ENCODE measurements at regions not wholly inside any gene's neighbourhood (a gene's known extent, or its start where the extent isn't known, plus 50 kb on each side); places are given as distances from the start of the nearest gene placed in this dataset.

DNA sequence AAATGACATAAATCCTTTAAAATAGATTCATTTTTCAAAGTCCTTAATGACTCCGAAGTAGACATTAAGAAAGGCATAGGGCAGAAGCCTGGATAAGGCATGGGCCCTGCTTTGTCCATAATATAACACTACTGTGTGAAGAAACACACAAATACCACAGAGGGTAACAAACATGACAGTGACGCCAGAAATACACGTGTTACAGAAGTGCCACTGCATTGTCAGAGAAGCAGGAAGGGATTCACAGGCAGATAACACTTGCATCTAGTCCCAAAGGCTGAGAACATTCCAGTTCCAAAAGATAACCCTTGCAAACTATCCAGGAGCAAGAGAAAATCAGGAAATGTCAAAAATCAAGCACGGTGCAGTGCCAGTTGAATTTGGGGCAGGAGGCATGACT is 633.2 kb downstream of the LIG4 start:
- no peaks in the 10 kb centered on the region for H3K23me2 ChIP-seq (ENCODE audit: insufficient read length, low read depth, low read length, poor library complexity, severe bottlenecking)
- H2AK5ac ChIP-seq (ENCODE audit: insufficient read length, low read length) = no peak overlapping the region
- H3K27ac ChIP-seq (ENCODE audit: insufficient read length, low read depth, low read length) = no peak overlapping the region
- H3T11ph ChIP-seq (ENCODE audit: low read length) = no peak overlapping the region
- TF ChIP-seq, protein P1, sequence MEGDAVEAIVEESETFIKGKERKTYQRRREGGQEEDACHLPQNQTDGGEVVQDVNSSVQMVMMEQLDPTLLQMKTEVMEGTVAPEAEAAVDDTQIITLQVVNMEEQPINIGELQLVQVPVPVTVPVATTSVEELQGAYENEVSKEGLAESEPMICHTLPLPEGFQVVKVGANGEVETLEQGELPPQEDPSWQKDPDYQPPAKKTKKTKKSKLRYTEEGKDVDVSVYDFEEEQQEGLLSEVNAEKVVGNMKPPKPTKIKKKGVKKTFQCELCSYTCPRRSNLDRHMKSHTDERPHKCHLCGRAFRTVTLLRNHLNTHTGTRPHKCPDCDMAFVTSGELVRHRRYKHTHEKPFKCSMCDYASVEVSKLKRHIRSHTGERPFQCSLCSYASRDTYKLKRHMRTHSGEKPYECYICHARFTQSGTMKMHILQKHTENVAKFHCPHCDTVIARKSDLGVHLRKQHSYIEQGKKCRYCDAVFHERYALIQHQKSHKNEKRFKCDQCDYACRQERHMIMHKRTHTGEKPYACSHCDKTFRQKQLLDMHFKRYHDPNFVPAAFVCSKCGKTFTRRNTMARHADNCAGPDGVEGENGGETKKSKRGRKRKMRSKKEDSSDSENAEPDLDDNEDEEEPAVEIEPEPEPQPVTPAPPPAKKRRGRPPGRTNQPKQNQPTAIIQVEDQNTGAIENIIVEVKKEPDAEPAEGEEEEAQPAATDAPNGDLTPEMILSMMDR (conservative IDR thresholded peaks at IDR 0.05) = no peak
- peaks cover 0 to 3% of the 10 kb centered on the region in 2 experiments; a peak in 4 of 5 replicates for H3K9me3 Mint-ChIP-seq
- no peak overlapping the region for H3K56ac ChIP-seq (ENCODE audit: insufficient read length, low read depth, low read length)
- peaks cover 16 to 17% of the 10 kb centered on the region in 2 experiments for H3K4me1 Mint-ChIP-seq
- no peak overlapping the region for H2BK5ac ChIP-seq (ENCODE audit: insufficient read length, low read length)
- WGBS (ENCODE audit: extremely low coverage, insufficient read length, low lambda C conversion rate) = no CpG with 5 or more reads among the region's 4 CpGs
- H3K9me3 ChIP-seq (ENCODE audit: control insufficient read depth, low read depth, low read length) = no peaks in the 10 kb centered on the region
- H3K27me3 Mint-ChIP-seq (ENCODE audit: low read depth) = peaks cover 96% of the 10 kb centered on the region
- H3K79me1 ChIP-seq (ENCODE audit: insufficient read depth, low read depth, low read length, poor library complexity, severe bottlenecking) = no peaks in the 10 kb centered on the region
- no peak overlapping the region for H2BK15ac ChIP-seq (ENCODE audit: low read depth, low read length)
- H3K23ac ChIP-seq (ENCODE audit: insufficient read length, low read depth, low read length) = no peak overlapping the region
- H3K27me3 ChIP-seq (ENCODE audit: insufficient read depth, low read length) = no peaks in the 10 kb centered on the region
- H3K4me3 Mint-ChIP-seq = no peak overlapping the region
- H3K18ac ChIP-seq (ENCODE audit: insufficient read length, low read depth, low read length) = no peak overlapping the region
- no peak overlapping the region for H4K5ac ChIP-seq (ENCODE audit: insufficient read length, low read depth, low read length)
- no peak overlapping the region for H2BK12ac ChIP-seq (ENCODE audit: insufficient read length, low read depth, low read length)
- no peaks in the 10 kb centered on the region for H3K79me2 ChIP-seq (ENCODE audit: insufficient read depth, low read length)
- H3K14ac ChIP-seq (ENCODE audit: insufficient read depth, low read length) = no peak overlapping the region
- no peak overlapping the region for H2BK120ac ChIP-seq (ENCODE audit: low read depth, low read length, poor library complexity, severe bottlenecking)
- no peak overlapping the region for H3K27ac Mint-ChIP-seq
- H4K8ac ChIP-seq (replicated peaks; ENCODE audit: insufficient read length, low read depth, low read length) = no peak overlapping the region
- no peak overlapping the region for H3K4ac ChIP-seq (ENCODE audit: low read depth, low read length)
- no peak overlapping the region for H4K91ac ChIP-seq (ENCODE audit: insufficient read length, low read depth, low read length)
- no peak overlapping the region for H2BK20ac ChIP-seq (ENCODE audit: low read depth, low read length, poor library complexity, severe bottlenecking)
- DNase-seq = no peak
- H3K36me3 Mint-ChIP-seq (ENCODE audit: insufficient read depth in 1 of 3, low read depth in 3 of 3) = peaks cover 3 to 5% (median 3%) of the 10 kb centered on the region in 3 experiments; a peak in 3 of 7 replicates
- no peak overlapping the region for H3K4me2 ChIP-seq (ENCODE audit: insufficient read depth, insufficient read length, low read length)
- peaks cover under 1% of the 10 kb centered on the region; the same call in 1 of the 2 replicates for H3K4me1 ChIP-seq (ENCODE audit: insufficient read depth, low read length)
- no peak overlapping the region for H2AFZ ChIP-seq (ENCODE audit: low read length)
- no peaks in the 10 kb centered on the region for H4K20me1 ChIP-seq (ENCODE audit: control insufficient read depth, insufficient read depth, insufficient read length)
- no peak overlapping the region for H3K9ac ChIP-seq (ENCODE audit: extremely low read depth, insufficient read length, low read length)

Data from H9 (cell line).